Neural progenitor cell (in vitro differentiated cells): ENCODE measurements at regions not wholly inside any gene's neighbourhood (a gene's known extent, or its start where the extent isn't known, plus 50 kb on each side); places are given as distances from the start of the nearest gene placed in this dataset.

Experiments
- DNase-seq: peaks from one replicate; pipeline ENCODE4 v3.0.0-alpha.2; 2016; ENCODE audit warnings: low spot score
- H2AFZ ChIP-seq: fragments of 200-600 bp; sonication (generic); replicated peaks from 2 replicates; pipeline ENCODE4 v1.6.1; 2016; ENCODE audit warnings: antibody characterized with exemption
- H3F3A ChIP-seq: fragments of 200-600 bp; sonication (generic); 2 replicates; pipeline ENCODE4 v1.6.1; 2016; ENCODE audit warnings: antibody characterized with exemption, low read depth
- H3K27ac ChIP-seq: fragments of 200-600 bp; sonication (generic); 2 replicates; pipeline ENCODE4 v1.5.1; 2016; ENCODE audit warnings: mild to moderate bottlenecking
- H3K27me3 ChIP-seq: fragments of 200-600 bp; sonication (generic); 2 replicates; pipeline ENCODE4 v1.6.1; 2016; ENCODE audit warnings: mild to moderate bottlenecking, moderate library complexity
- H3K36me3 ChIP-seq: fragments of 200-600 bp; sonication (generic); 2 replicates; pipeline ENCODE4 v1.5.1; 2016
- H3K4me1 ChIP-seq: fragments of 200-600 bp; sonication (generic); 2 replicates; pipeline ENCODE4 v1.6.1; 2016; ENCODE audit warnings: mixed run types
- H3K4me2 ChIP-seq: fragments of 200-600 bp; sonication (generic); 2 replicates; pipeline ENCODE4 v1.6.1; 2016
- H3K4me3 ChIP-seq: fragments of 200-600 bp; sonication (generic); 2 replicates; pipeline ENCODE4 v1.5.1; 2016
- H3K79me2 ChIP-seq: fragments of 200-600 bp; sonication (generic); 2 replicates; pipeline ENCODE4 v1.6.1; 2016; ENCODE audit warnings: low read depth
- H3K9ac ChIP-seq: fragments of 200-600 bp; sonication (generic); 2 replicates; pipeline ENCODE4 v1.6.1; 2016
- H3K9me3 ChIP-seq: fragments of 200-600 bp; sonication (generic); 2 replicates; pipeline ENCODE4 v1.5.1; 2016; ENCODE audit warnings: low read depth
- H4K20me1 ChIP-seq: fragments of 200-600 bp; sonication (generic); 2 replicates; pipeline ENCODE4 v1.6.1; 2016; ENCODE audit warnings: low read depth
- H3K27ac Mint-ChIP-seq: 3 replicates; pipeline ENCODE4 v1.8.0; 2021; ENCODE audit warnings: mixed read lengths
- H3K27me3 Mint-ChIP-seq: 2 replicates; pipeline ENCODE4 v1.8.0; 2022; ENCODE audit warnings: low read depth, mild to moderate bottlenecking, inconsistent platforms, moderate library complexity, mixed read lengths; ENCODE audit not compliant: insufficient read depth
- H3K36me3 Mint-ChIP-seq: 3 replicates; pipeline ENCODE4 v1.8.0; 2021; ENCODE audit warnings: mixed read lengths
- H3K4me1 Mint-ChIP-seq: 3 replicates; pipeline ENCODE4 v1.8.0; 2021; ENCODE audit warnings: mixed read lengths
- H3K4me3 Mint-ChIP-seq: 3 replicates; pipeline ENCODE4 v1.8.0; 2021; ENCODE audit warnings: mild to moderate bottlenecking, moderate library complexity, mixed read lengths
- H3K9me3 Mint-ChIP-seq: 3 replicates; pipeline ENCODE4 v1.8.0; 2020; ENCODE audit warnings: mixed read lengths
- CTCF ChIP-seq: fragments of 200-600 bp; sonication (generic); IDR thresholded peaks from 2 replicates; pipeline ENCODE4 v1.5.1; 2017; ENCODE audit warnings: antibody characterized with exemption, mild to moderate bottlenecking
- EZH2 ChIP-seq: fragments of 200-600 bp; sonication (generic); IDR thresholded peaks from 2 replicates; pipeline ENCODE4 v1.6.1; 2017; ENCODE audit warnings: antibody characterized with exemption, mild to moderate bottlenecking, moderate library complexity
- EZH2phosphoT487 ChIP-seq: fragments of 200-600 bp; sonication (generic); IDR thresholded peaks from 2 replicates; pipeline ENCODE4 v1.6.1; 2017; ENCODE audit warnings: antibody characterized with exemption

- Histone ChIP-seq H3F3A (no peaks in the 10 kb centered on the region), H3K27me3 (peaks cover 46% of the 10 kb centered on the region), H3K79me2 (no peaks in the 10 kb centered on the region), H3K4me3 (peak overlapping the region; percentile 49), H3K27ac (no peak overlapping the region), H3K9ac (no peak overlapping the region), H3K4me2 (peak overlapping the region; percentile 83), H3K36me3 (no peaks in the 10 kb centered on the region), H3K4me1 (no peaks in the 10 kb centered on the region), H3K9me3 (no peaks in the 10 kb centered on the region), H4K20me1 (no peaks in the 10 kb centered on the region), H2AFZ (peak overlapping the region; percentile 100)
- peaks cover 5% of the 10 kb centered on the region for H3K4me1 Mint-ChIP-seq
- peaks cover 24% of the 10 kb centered on the region for H3K27me3 Mint-ChIP-seq
- no peaks in the 10 kb centered on the region for H3K9me3 Mint-ChIP-seq
- no peaks in the 10 kb centered on the region for H3K36me3 Mint-ChIP-seq
- peak; percentile 92 for DNase-seq
- H3K4me3 Mint-ChIP-seq, result peak overlapping the region; percentile 83
- peak; percentile 83 for TF ChIP-seq CTCF
- peak; percentile 36 for TF ChIP-seq EZH2
- peak; percentile 24 for TF ChIP-seq EZH2phosphoT487
- no peak overlapping the region for H3K27ac Mint-ChIP-seq
Observed at GRCh38 chr2:136423516-136423996, 305.6 kb upstream of the CXCR4 start.

- Mint-ChIP-seq H3K4me1 (peaks cover 5% of the 10 kb centered on the region), H3K27me3 (peaks cover 24% of the 10 kb centered on the region), H3K27ac (no peak overlapping the region), H3K4me3 (no peak overlapping the region), H3K36me3 (no peaks in the 10 kb centered on the region), H3K9me3 (no peaks in the 10 kb centered on the region)
- TF ChIP-seq EZH2phosphoT487 (no peak), CTCF (no peak), EZH2 (no peak)
- Histone ChIP-seq H3K4me3 (no peak overlapping the region), H3K9ac (no peak overlapping the region), H3K9me3 (no peaks in the 10 kb centered on the region), H3K27ac (no peak overlapping the region), H2AFZ (no peak overlapping the region), H3K27me3 (peaks cover 46% of the 10 kb centered on the region), H3K4me1 (no peaks in the 10 kb centered on the region), H3F3A (no peaks in the 10 kb centered on the region), H3K36me3 (no peaks in the 10 kb centered on the region), H3K4me2 (no peak overlapping the region), H4K20me1 (no peaks in the 10 kb centered on the region), H3K79me2 (no peaks in the 10 kb centered on the region)
- no peak for DNase-seq
Observed at GRCh38 chr2:136422512-136422911, 304.6 kb upstream of the CXCR4 start.

GRCh38 chr2:136420346-136420745 lies 302.4 kb upstream of the CXCR4 start:
- Mint-ChIP-seq H3K9me3 (no peaks in the 10 kb centered on the region), H3K27me3 (peaks cover 17% of the 10 kb centered on the region), H3K4me3 (no peak overlapping the region)

More at GRCh38 chr2:136420346-136420745, 302.4 kb upstream of the CXCR4 start:
- no peak overlapping the region for H3K4me3 ChIP-seq
- no peak for DNase-seq
- no peaks in the 10 kb centered on the region for H3K4me1 ChIP-seq
- TF ChIP-seq CTCF, result no peak
- no peak for TF ChIP-seq EZH2
- no peak for TF ChIP-seq EZH2phosphoT487
- H3K9me3 ChIP-seq, result no peaks in the 10 kb centered on the region
- no peaks in the 10 kb centered on the region for H3K79me2 ChIP-seq
- Mint-ChIP-seq H3K4me1 (peaks cover 5% of the 10 kb centered on the region), H3K27ac (no peak overlapping the region), H3K36me3 (no peaks in the 10 kb centered on the region)
- H4K20me1 ChIP-seq, result no peaks in the 10 kb centered on the region
- no peaks in the 10 kb centered on the region for H3K36me3 ChIP-seq
- no peak overlapping the region for H3K9ac ChIP-seq
- H2AFZ ChIP-seq, result no peak overlapping the region
- no peak overlapping the region for H3K4me2 ChIP-seq
- peaks cover 36% of the 10 kb centered on the region for H3K27me3 ChIP-seq
- H3K27ac ChIP-seq, result no peak overlapping the region
- no peaks in the 10 kb centered on the region for H3F3A ChIP-seq
